KMS-11 (cell line): ENCODE measurements at regions not wholly inside any gene's neighbourhood (a gene's known extent, or its start where the extent isn't known, plus 50 kb on each side); places are given as distances from the start of the nearest gene placed in this dataset.

Experiments
- H2AFZ ChIP-seq: fragments of 200-600 bp; sonication (generic); 2 replicates; pipeline ENCODE4 v1.6.1; 2016; ENCODE audit warnings: antibody characterized with exemption, mixed run types, low read depth
- H3K27ac ChIP-seq: fragments of 200-600 bp; sonication (generic); 2 replicates; pipeline ENCODE4 v1.6.1; 2016; ENCODE audit warnings: mild to moderate bottlenecking, mixed run types
- H3K27me3 ChIP-seq: fragments of 200-600 bp; sonication (generic); 2 replicates; pipeline ENCODE4 v1.6.1; 2017; ENCODE audit warnings: mild to moderate bottlenecking, low read depth, mixed run types, moderate library complexity; ENCODE audit not compliant: insufficient read depth
- H3K36me3 ChIP-seq: fragments of 200-600 bp; sonication (generic); 2 replicates; pipeline ENCODE4 v1.6.1; 2017; ENCODE audit warnings: mild to moderate bottlenecking, mixed run types; ENCODE audit not compliant: insufficient read depth
- H3K4me1 ChIP-seq: fragments of 200-600 bp; sonication (generic); 2 replicates; pipeline ENCODE4 v1.6.1; 2016; ENCODE audit warnings: mild to moderate bottlenecking, low read depth, mixed run types; ENCODE audit not compliant: poor library complexity, severe bottlenecking
- H3K4me2 ChIP-seq: fragments of 200-600 bp; sonication (generic); 2 replicates; pipeline ENCODE4 v1.7.0; 2016; ENCODE audit warnings: mild to moderate bottlenecking, mixed run types
- H3K4me3 ChIP-seq: fragments of 200-600 bp; sonication (generic); IDR thresholded peaks from 2 replicates; pipeline ENCODE4 v1.6.1; 2017; ENCODE audit warnings: low read depth, low read length, mixed read lengths; ENCODE audit not compliant: insufficient read depth
- H3K79me2 ChIP-seq: fragments of 200-600 bp; sonication (generic); 2 replicates; pipeline ENCODE4 v1.6.1; 2016; ENCODE audit warnings: low read depth, mixed run types; ENCODE audit not compliant: insufficient read depth
- H3K9ac ChIP-seq: fragments of 200-600 bp; sonication (generic); 2 replicates; pipeline ENCODE4 v1.6.1; 2016; ENCODE audit warnings: mild to moderate bottlenecking, mixed run types
- H4K20me1 ChIP-seq: fragments of 200-600 bp; sonication (generic); 2 replicates; pipeline ENCODE4 v1.6.1; 2016; ENCODE audit warnings: mild to moderate bottlenecking, mixed run types; ENCODE audit not compliant: insufficient read depth
- TF ChIP-seq, protein P1 (sequence below): fragments of 200-600 bp; sonication (generic); conservative IDR thresholded peaks from 2 replicates; pipeline ENCODE4 v1.6.1; 2017; ENCODE audit warnings: low read depth, mild to moderate bottlenecking, antibody characterized with exemption, low read length, moderate library complexity, mixed read lengths

DNA sequence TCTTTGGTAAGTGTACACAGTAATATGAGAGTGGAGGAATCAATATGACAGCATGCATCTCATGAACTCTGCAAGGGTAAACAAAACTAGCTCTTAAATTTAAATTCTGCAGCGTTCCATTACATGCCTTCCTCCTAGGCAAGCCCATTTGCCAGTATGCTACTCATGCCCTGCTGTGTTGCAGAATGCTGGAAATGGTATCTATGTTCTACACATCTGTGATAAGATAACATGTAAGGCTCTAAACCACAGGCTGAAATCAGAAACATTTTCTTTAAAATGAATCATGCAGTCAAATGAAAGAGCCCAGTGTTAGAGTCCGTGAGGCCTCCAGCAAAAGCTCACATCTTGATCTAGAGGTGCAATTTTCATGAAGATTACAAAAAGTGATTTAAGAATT lies 112.8 kb upstream of the FN1 start:
- Histone ChIP-seq H3K4me1 (no peaks in the 10 kb centered on the region), H3K27me3 (no peaks in the 10 kb centered on the region), H3K36me3 (no peaks in the 10 kb centered on the region), H3K79me2 (no peaks in the 10 kb centered on the region), H3K27ac (no peak overlapping the region), H3K9ac (no peak overlapping the region), H3K4me2 (no peak overlapping the region), H2AFZ (no peak overlapping the region), H4K20me1 (no peaks in the 10 kb centered on the region), H3K4me3 (no peak overlapping the region)
- TF ChIP-seq, protein P1, sequence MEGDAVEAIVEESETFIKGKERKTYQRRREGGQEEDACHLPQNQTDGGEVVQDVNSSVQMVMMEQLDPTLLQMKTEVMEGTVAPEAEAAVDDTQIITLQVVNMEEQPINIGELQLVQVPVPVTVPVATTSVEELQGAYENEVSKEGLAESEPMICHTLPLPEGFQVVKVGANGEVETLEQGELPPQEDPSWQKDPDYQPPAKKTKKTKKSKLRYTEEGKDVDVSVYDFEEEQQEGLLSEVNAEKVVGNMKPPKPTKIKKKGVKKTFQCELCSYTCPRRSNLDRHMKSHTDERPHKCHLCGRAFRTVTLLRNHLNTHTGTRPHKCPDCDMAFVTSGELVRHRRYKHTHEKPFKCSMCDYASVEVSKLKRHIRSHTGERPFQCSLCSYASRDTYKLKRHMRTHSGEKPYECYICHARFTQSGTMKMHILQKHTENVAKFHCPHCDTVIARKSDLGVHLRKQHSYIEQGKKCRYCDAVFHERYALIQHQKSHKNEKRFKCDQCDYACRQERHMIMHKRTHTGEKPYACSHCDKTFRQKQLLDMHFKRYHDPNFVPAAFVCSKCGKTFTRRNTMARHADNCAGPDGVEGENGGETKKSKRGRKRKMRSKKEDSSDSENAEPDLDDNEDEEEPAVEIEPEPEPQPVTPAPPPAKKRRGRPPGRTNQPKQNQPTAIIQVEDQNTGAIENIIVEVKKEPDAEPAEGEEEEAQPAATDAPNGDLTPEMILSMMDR = no peak

DNA sequence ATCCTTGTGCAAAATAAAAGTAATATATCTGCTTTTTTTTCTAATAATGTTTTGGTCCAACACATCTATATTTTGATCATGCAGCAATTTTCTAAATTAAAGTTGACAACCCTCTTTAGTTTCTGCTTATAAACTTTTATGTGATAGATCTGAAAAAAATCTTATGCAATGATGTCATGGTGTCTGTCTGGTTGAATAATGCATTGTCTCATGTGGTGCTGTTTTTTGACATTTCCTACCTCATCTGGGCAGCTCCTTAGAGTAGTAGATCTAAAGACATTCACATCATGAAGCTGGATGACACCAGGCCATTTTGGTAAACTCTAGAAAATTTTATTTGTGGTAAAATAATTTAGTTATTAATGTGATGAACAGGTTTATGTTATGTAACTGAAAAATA lies 106.8 kb upstream of the FN1 start:
- no peaks in the 10 kb centered on the region for H3K4me1 ChIP-seq
- H3K79me2 ChIP-seq = no peaks in the 10 kb centered on the region
- H4K20me1 ChIP-seq = no peaks in the 10 kb centered on the region
- H3K27ac ChIP-seq = no peak overlapping the region
- TF ChIP-seq, protein P1 = no peak
- no peak overlapping the region for H3K4me2 ChIP-seq
- H2AFZ ChIP-seq = no peak overlapping the region
- no peak overlapping the region for H3K4me3 ChIP-seq
- no peaks in the 10 kb centered on the region for H3K27me3 ChIP-seq
- no peak overlapping the region for H3K9ac ChIP-seq
- no peaks in the 10 kb centered on the region for H3K36me3 ChIP-seq

DNA sequence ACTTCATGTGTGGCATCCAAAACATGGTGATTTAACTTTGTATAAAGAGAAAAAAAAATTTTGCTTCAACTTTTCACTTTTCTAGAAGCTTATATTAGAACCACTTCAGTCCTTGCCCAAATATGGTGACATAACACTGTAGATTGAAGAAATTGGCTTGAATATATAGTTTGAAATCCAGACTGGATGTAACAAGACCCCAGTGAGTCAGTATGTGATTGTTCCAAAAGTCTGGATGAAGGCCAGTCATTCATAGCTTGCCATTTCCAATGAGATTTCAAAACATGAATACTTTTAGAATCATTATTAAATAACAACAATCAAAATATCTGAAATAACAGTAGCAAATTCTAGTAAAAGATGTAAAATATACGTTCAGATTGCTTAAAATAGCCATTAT lies 104.8 kb upstream of the FN1 start:
- Histone ChIP-seq H3K27me3 (no peaks in the 10 kb centered on the region), H3K79me2 (no peaks in the 10 kb centered on the region), H2AFZ (no peak overlapping the region), H3K9ac (no peak overlapping the region), H4K20me1 (no peaks in the 10 kb centered on the region), H3K4me1 (no peaks in the 10 kb centered on the region), H3K4me3 (no peak overlapping the region), H3K4me2 (no peak overlapping the region), H3K36me3 (no peaks in the 10 kb centered on the region), H3K27ac (no peak overlapping the region)
- TF ChIP-seq, protein P1 = no peak

DNA sequence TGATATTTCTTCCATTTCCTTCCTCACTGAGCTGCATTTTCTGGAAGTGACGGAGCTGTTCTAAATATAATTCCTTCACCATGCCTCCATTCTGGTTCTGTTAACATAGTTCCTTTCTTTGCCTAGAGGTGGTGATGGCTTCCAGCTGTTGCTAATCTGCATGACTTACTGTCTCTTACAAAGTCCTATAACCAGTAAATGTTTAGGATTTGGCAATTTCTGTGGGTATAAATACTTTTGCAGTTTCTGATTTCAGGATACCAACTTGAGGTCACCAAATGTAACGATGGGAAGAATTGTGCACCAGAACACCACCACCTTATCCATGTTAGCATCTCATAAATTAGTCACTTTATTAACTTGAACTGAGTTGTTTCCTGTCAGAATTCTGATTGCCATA lies 101.7 kb upstream of the FN1 start:
- H3K36me3 ChIP-seq = no peaks in the 10 kb centered on the region
- H3K4me3 ChIP-seq = no peak overlapping the region
- H4K20me1 ChIP-seq = no peaks in the 10 kb centered on the region
- H3K4me2 ChIP-seq = no peak overlapping the region
- H3K27me3 ChIP-seq = no peaks in the 10 kb centered on the region
- no peaks in the 10 kb centered on the region for H3K79me2 ChIP-seq
- H3K4me1 ChIP-seq = no peaks in the 10 kb centered on the region
- H3K9ac ChIP-seq = no peak overlapping the region
- TF ChIP-seq, protein P1 = no peak
- H3K27ac ChIP-seq = no peak overlapping the region
- H2AFZ ChIP-seq = no peak overlapping the region

DNA sequence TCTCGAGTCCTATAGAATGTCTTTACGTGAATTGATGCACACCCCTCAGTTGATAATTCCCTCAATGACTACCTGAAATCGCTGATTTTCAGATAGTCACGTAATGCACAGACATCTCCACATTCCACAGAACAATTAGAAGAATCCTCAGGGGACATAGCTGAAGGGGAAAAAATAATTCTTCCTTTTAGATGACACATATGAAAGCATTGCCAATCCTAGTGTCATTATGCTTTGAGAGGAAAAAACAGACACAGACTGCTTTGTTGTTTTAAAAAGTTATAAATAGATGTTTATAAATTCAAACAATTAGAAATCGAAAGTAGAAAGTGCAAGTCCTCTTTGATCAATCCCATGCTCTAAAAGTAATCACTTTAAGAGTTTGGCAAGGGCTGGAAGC lies 100.6 kb upstream of the FN1 start:
- Histone ChIP-seq H2AFZ (no peak overlapping the region), H3K4me1 (no peaks in the 10 kb centered on the region)

More for the DNA sequence above, 100.6 kb upstream of the FN1 start:
- Histone ChIP-seq H3K79me2 (no peaks in the 10 kb centered on the region), H3K4me3 (no peak overlapping the region), H3K4me2 (no peak overlapping the region), H3K36me3 (no peaks in the 10 kb centered on the region), H4K20me1 (no peaks in the 10 kb centered on the region), H3K9ac (no peak overlapping the region), H3K27me3 (no peaks in the 10 kb centered on the region), H3K27ac (no peak overlapping the region)
- TF ChIP-seq, protein P1 = no peak
